Endothelial cell (in vitro differentiated cells): ENCODE measurements at regions not wholly inside any gene's neighbourhood (a gene's known extent, or its start where the extent isn't known, plus 50 kb on each side); places are given as distances from the start of the nearest gene placed in this dataset.
A peak's percentile ranks its signal among the peaks of the same experiment; 100 is the strongest.
"Not testable (repeated sequence)": the region's sequence is repeated elsewhere in the genome, so short reads cannot be mapped to it uniquely, and the experiment has no call there.

Experiments used
- DNase-seq: peaks from one replicate; pipeline ENCODE4 v3.0.0; 2021; ENCODE audit warnings: low spot score
- H3K27ac Mint-ChIP-seq: one replicate; pipeline ENCODE4 v1.8.0; 2021; ENCODE audit warnings: mixed read lengths, inconsistent platforms; ENCODE audit not compliant: unreplicated experiment
- H3K27me3 Mint-ChIP-seq: one replicate; pipeline ENCODE4 v1.8.0; 2021; ENCODE audit warnings: mild to moderate bottlenecking, moderate library complexity, mixed read lengths, inconsistent platforms; ENCODE audit not compliant: unreplicated experiment
- H3K36me3 Mint-ChIP-seq: one replicate; pipeline ENCODE4 v1.8.0; 2021; ENCODE audit warnings: mild to moderate bottlenecking, low read depth, mixed read lengths, inconsistent platforms; ENCODE audit not compliant: unreplicated experiment
- H3K4me1 Mint-ChIP-seq: one replicate; pipeline ENCODE4 v1.8.0; 2021; ENCODE audit warnings: mild to moderate bottlenecking, mixed read lengths, inconsistent platforms; ENCODE audit not compliant: unreplicated experiment
- H3K4me3 Mint-ChIP-seq: one replicate; pipeline ENCODE4 v1.8.0; 2021; ENCODE audit warnings: mild to moderate bottlenecking, mixed read lengths, inconsistent platforms; ENCODE audit not compliant: unreplicated experiment
- H3K9me3 Mint-ChIP-seq: one replicate; pipeline ENCODE4 v1.8.0; 2021; ENCODE audit warnings: mixed read lengths, inconsistent platforms; ENCODE audit not compliant: unreplicated experiment

DNA sequence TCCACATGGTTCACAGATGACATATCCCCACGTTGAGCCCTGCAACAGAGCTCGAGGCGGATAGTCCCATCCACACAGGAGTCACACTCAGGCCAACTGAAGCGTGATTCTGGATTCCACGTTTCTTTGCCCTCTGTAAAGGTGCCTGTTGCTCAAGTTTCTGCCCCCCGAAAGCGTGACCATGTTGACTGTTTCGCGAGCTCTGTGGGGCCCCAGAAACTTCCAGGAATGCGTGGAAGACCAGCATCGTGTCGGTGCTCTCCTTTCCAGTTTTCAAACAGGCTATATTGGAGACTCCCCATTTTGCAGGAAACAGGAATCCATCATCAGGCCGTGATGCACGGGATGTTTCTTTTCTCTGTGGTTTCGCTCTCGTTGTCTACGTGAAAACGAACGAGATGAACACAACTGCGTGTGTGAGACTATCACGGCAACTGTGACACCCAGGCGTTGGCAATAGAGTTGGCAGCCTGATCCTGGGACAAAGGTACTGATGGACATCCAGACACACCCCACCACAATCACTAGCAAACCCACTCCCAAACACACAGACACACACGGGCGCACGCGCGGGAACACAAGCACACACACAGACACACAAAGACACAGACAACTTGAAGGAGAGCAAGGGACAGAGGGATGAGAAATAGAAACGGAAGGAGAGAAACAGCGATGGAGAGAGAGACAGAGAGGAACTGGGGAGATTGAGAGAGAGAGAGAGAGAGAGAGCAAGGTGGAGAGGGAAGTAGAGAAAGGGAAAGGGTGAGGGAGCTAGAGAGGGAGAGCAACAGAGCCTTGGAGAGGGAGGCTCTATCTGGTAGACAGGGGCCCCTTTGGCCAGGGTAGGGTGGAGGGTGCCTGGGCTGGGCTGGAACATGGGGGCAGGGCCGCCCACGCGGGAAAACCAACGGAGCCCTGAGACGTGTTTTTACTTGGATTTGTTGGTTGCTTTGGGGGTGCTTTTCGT, 1609.3 kb downstream of the SPATA31A7 start:
- Mint-ChIP-seq H3K4me1 (peaks cover 24% of the 10 kb centered on the region), H3K27ac (peak overlapping the region; percentile 1), H3K27me3 (peaks cover 28% of the 10 kb centered on the region), H3K9me3 (peaks cover 19% of the 10 kb centered on the region), H3K36me3 (peaks cover 17% of the 10 kb centered on the region), H3K4me3 (peak overlapping the region; percentile 56)
- DNase-seq, result peak; percentile 35

GRCh38 chr9:62799851-62800371, 1610.1 kb downstream of the SPATA31A7 start:
- peak overlapping the region; percentile 56 for H3K4me3 Mint-ChIP-seq
- H3K27ac Mint-ChIP-seq, result not testable (repeated sequence)
- peaks cover 24% of the 10 kb centered on the region for H3K4me1 Mint-ChIP-seq
- H3K36me3 Mint-ChIP-seq, result peaks cover 17% of the 10 kb centered on the region
- peaks cover 30% of the 10 kb centered on the region for H3K27me3 Mint-ChIP-seq
- peaks cover 19% of the 10 kb centered on the region for H3K9me3 Mint-ChIP-seq
- peak; percentile 64 for DNase-seq

DNA sequence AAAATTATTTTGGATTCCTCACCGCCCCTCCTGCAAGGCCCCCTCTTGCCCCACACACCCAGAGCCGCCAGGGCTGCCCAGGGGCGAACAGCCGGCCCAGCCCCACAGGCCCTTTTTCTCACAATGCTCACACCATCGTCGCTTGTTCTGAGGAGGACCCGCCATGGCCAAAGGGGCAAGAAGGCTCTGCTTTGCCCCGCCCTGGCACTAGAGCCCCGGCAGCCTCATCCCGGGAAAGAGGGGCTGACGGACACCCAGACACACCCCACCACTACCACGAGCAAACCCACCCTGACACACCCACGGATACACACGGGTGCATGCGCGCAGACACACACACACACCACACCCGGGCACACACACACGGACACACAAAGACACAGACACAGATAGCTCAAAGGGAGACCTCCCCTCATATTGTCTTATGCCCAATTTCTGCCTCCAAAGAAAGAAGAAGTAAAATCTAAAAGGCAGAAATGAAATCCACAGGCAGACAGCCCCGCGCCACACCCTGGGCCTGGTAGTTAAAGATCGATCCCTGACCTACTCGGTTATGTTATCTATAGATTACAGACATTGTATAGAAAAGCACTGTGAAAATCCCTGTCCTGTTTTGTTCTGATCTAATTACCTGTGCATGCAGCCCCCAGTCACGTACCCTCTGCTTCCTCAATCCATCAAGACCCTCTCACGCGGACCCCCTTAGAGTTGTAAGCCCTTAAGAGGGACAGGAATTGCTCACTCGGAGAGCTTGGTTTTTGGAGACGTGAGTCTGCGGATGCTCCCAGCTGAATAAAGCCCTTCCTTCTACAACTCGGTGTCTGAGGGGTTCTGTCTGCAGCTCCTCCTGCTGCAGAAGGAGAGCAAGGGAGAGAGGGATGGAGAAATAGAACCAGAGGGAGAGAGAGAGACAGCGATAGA, 1610.9 kb downstream of the SPATA31A7 start:
- H3K4me3 Mint-ChIP-seq, result peak overlapping the region; percentile 89
- peak; percentile 50 for DNase-seq
- H3K36me3 Mint-ChIP-seq, result peaks cover 17% of the 10 kb centered on the region
- H3K27me3 Mint-ChIP-seq, result peaks cover 34% of the 10 kb centered on the region
- peak overlapping the region; percentile 6 for H3K27ac Mint-ChIP-seq
- peaks cover 24% of the 10 kb centered on the region for H3K4me1 Mint-ChIP-seq
- H3K9me3 Mint-ChIP-seq, result peaks cover 19% of the 10 kb centered on the region

DNA sequence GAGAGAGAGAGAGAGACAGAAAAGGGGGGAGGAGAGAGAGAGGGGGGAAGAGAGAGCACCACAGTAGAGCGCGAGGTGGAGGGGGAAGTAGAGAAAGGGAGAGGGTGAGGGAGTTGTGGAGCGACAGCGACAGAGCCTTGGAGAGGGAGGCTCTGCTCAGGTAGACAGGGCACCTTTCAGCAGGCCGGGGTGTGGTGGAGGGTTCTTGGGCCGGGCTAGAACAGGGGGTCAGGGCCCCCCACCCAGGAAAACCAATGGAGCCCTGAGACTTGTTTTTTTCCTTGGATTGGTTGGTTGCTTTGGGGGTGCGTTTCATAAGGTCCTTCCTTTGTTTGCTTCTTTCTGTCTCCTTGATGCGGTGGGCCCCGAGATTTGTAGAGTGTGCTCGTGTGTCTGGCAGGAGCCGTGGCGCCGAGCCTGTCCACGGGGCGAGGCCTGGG, 1611.6 kb downstream of the SPATA31A7 start:
- not testable (repeated sequence) for DNase-seq
- peaks cover 17% of the 10 kb centered on the region for H3K36me3 Mint-ChIP-seq

GRCh38 chr9:62801961-62802718, 1612.3 kb downstream of the SPATA31A7 start:
- peak; percentile 81 for DNase-seq
- Mint-ChIP-seq H3K36me3 (peaks cover 17% of the 10 kb centered on the region), H3K27me3 (peaks cover 34% of the 10 kb centered on the region), H3K9me3 (peaks cover 19% of the 10 kb centered on the region), H3K4me3 (peak overlapping the region; percentile 89), H3K4me1 (peaks cover 24% of the 10 kb centered on the region)
- H3K27ac Mint-ChIP-seq, result not testable (repeated sequence)

More for the DNA sequence above, 1611.6 kb downstream of the SPATA31A7 start:
- Mint-ChIP-seq H3K27ac (peak overlapping the region; percentile 69), H3K4me1 (peaks cover 24% of the 10 kb centered on the region), H3K27me3 (peaks cover 34% of the 10 kb centered on the region), H3K9me3 (peaks cover 19% of the 10 kb centered on the region), H3K4me3 (peak overlapping the region; percentile 89)

GRCh38 chr9:62802719-62803079, 1612.9 kb downstream of the SPATA31A7 start:
- Mint-ChIP-seq H3K36me3 (peaks cover 17% of the 10 kb centered on the region), H3K9me3 (peaks cover 19% of the 10 kb centered on the region), H3K27me3 (peaks cover 34% of the 10 kb centered on the region), H3K4me1 (peaks cover 24% of the 10 kb centered on the region)
- not testable (repeated sequence) for H3K27ac Mint-ChIP-seq, DNase-seq, H3K4me3 Mint-ChIP-seq

DNA sequence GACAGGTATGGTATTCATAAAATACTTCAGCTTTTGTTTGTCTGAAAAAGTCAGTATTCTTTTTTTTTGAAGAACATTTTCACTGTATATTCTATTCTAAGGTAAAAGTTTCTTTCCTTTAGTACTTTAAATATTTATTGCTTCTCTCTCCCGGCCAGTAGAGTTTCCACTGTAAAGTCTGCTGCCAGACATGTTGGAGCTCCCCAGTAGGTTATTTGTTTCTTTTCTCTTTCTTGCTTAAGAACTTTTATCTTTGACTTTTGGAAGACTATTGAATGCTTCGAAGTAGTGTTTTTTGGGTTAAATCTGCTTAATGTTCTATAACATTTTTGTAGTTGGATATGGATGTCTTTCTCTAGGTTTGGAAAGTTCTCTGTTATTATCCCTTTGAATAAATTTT, 1613.3 kb downstream of the SPATA31A7 start:
- H3K27ac Mint-ChIP-seq, DNase-seq: not testable (repeated sequence)
- Mint-ChIP-seq H3K36me3 (peaks cover 17% of the 10 kb centered on the region), H3K4me1 (peaks cover 24% of the 10 kb centered on the region), H3K4me3 (peak overlapping the region; percentile 11), H3K27me3 (peaks cover 34% of the 10 kb centered on the region), H3K9me3 (peaks cover 19% of the 10 kb centered on the region)

DNA sequence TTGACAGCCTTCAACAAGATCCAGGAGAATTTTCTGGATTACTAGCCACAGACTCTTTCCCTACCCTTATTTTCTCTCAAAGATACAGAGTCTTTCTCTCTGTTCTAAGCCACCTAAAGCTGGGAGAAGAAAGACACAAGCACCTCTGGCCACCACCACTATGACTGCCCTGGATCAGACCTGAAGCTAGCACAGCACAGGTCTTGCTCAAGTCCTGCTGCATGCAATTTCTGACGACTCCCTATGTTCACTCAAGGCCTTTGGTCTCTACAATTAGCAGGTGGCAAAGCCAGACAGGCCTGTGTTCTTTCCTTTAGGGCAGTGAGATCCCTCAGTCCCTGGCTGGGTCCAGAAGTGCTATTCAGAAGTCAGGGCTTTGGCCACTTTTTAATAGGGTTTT, 1614.5 kb downstream of the SPATA31A7 start:
- peaks cover 16% of the 10 kb centered on the region for H3K9me3 Mint-ChIP-seq
- H3K4me1 Mint-ChIP-seq, result peaks cover 19% of the 10 kb centered on the region
- H3K4me3 Mint-ChIP-seq, H3K27ac Mint-ChIP-seq, DNase-seq: not testable (repeated sequence)
- peaks cover 14% of the 10 kb centered on the region for H3K36me3 Mint-ChIP-seq
- H3K27me3 Mint-ChIP-seq, result peaks cover 28% of the 10 kb centered on the region

- H3K9me3 Mint-ChIP-seq, DNase-seq, H3K4me3 Mint-ChIP-seq, H3K27me3 Mint-ChIP-seq, H3K4me1 Mint-ChIP-seq, H3K36me3 Mint-ChIP-seq, H3K27ac Mint-ChIP-seq: not testable (repeated sequence)
Measured at GRCh38 chr9:62807424-62807823, 1617.6 kb downstream of the SPATA31A7 start.

- not testable (repeated sequence) for H3K36me3 Mint-ChIP-seq, H3K27ac Mint-ChIP-seq, H3K27me3 Mint-ChIP-seq, H3K4me3 Mint-ChIP-seq, DNase-seq, H3K4me1 Mint-ChIP-seq, H3K9me3 Mint-ChIP-seq
Measured at GRCh38 chr9:62808081-62808480, 1618.2 kb downstream of the SPATA31A7 start.

DNA sequence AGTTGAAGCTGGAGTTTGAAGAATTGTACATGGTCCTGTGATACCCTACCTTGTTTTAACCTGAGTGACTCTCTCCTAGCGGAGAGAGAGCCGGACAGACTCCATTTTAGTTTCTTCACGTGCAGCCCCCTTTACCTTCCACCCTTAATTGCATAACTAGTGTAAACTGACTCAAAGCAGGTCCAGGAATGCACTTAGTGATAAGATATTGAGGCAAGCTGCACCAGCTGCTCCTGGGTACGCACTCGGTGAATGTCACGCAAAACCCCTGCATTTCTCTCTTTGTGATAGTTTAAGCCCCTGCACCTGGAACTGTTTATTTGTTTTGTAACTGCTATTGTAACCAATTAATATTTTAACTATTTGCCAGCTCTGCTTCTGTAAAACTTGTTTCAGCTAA, 1620.5 kb downstream of the SPATA31A7 start:
- H3K4me3 Mint-ChIP-seq, H3K4me1 Mint-ChIP-seq, H3K27ac Mint-ChIP-seq, H3K9me3 Mint-ChIP-seq, DNase-seq, H3K27me3 Mint-ChIP-seq, H3K36me3 Mint-ChIP-seq: not testable (repeated sequence)
